GM06990 (cell line): ENCODE measurements at regions not wholly inside any gene's neighbourhood (a gene's known extent, or its start where the extent isn't known, plus 50 kb on each side); places are given as distances from the start of the nearest gene placed in this dataset.
A peak's percentile ranks its signal among the peaks of the same experiment; 100 is the strongest.

Experiments used
- DNase-seq: peaks from one replicate; pipeline ENCODE4 v3.0.0-alpha.2; 2011; ENCODE audit not compliant: insufficient read length; ENCODE audit errors: extremely low read depth
- H3K27me3 ChIP-seq: replicated peaks from 2 replicates; pipeline ENCODE4 v1.6.0; 2011; ENCODE audit warnings: low read length; ENCODE audit not compliant: control insufficient read depth, insufficient read depth
- H3K36me3 ChIP-seq: 2 replicates; pipeline ENCODE4 v1.5.1; 2011; ENCODE audit warnings: low read length; ENCODE audit not compliant: control insufficient read depth, insufficient read depth
- H3K4me3 ChIP-seq: replicated peaks from 2 replicates; pipeline ENCODE4 v1.5.1; 2011; ENCODE audit warnings: low read depth, mild to moderate bottlenecking, control low read depth, low read length
- CTCF ChIP-seq: IDR thresholded peaks from 2 replicates; pipeline ENCODE4 v1.5.1; 2011; ENCODE audit warnings: low read length, control low read depth, mild to moderate bottlenecking, inconsistent platforms; ENCODE audit not compliant: insufficient read depth, poor library complexity, severe bottlenecking

- no peak for DNase-seq
- no peak for TF ChIP-seq CTCF
- Histone ChIP-seq H3K36me3 (no peaks in the 10 kb centered on the region), H3K4me3 (no peak overlapping the region), H3K27me3 (no peaks in the 10 kb centered on the region)
Measured at GRCh38 chr3:59567661-59568060, 517.8 kb upstream of the CFAP20DC start.

GRCh38 chr3:59566481-59566975 lies 516.7 kb upstream of the CFAP20DC start:
- Histone ChIP-seq H3K27me3 (no peaks in the 10 kb centered on the region), H3K4me3 (no peak overlapping the region), H3K36me3 (no peaks in the 10 kb centered on the region)
- TF ChIP-seq CTCF: no peak
- DNase-seq: peak; percentile 75

GRCh38 chr3:59565125-59565524 lies 515.3 kb upstream of the CFAP20DC start:
- Histone ChIP-seq H3K36me3 (no peaks in the 10 kb centered on the region), H3K27me3 (no peaks in the 10 kb centered on the region), H3K4me3 (no peak overlapping the region)
- TF ChIP-seq CTCF: no peak
- DNase-seq: no peak

GRCh38 chr3:59563966-59564365 lies 514.1 kb upstream of the CFAP20DC start:
- Histone ChIP-seq H3K36me3 (no peaks in the 10 kb centered on the region), H3K4me3 (no peak overlapping the region), H3K27me3 (no peaks in the 10 kb centered on the region)
- no peak for DNase-seq
- no peak for TF ChIP-seq CTCF

GRCh38 chr3:59563072-59563605 lies 513.3 kb upstream of the CFAP20DC start:
- DNase-seq: no peak
- TF ChIP-seq CTCF: no peak
- Histone ChIP-seq H3K36me3 (no peaks in the 10 kb centered on the region), H3K27me3 (no peaks in the 10 kb centered on the region), H3K4me3 (no peak overlapping the region)
